HEK293 (cell line): ENCODE measurements at regions not wholly inside any gene's neighbourhood (a gene's known extent, or its start where the extent isn't known, plus 50 kb on each side); places are given as distances from the start of the nearest gene placed in this dataset.

ENCODE experiments used
- CTCF ChIA-PET: fragments of 350-600 bp; formaldehyde crosslinking; extraction: SDS; loops from one replicate; lab custom pipeline; 2021; ENCODE audit warnings: antibody characterized with exemption; lab: Yijun Ruan, JAX
- POLR2A ChIA-PET: fragments of 300-600 bp; formaldehyde crosslinking; extraction: SDS; loops from one replicate; lab custom pipeline; 2020; ENCODE audit warnings: antibody characterized with exemption, inconsistent platforms; lab: Yijun Ruan, JAX
- H3K27ac ChIP-seq: fragments of 200-500 bp; sonication (Bioruptor generic); 2 replicates; pipeline ENCODE4 v1.5.1; 2014; ENCODE audit warnings: low read depth, low read length, control low read depth, inconsistent platforms; ENCODE audit errors: extremely low read depth
- H3K36me3 ChIP-seq, 2 experiments: fragments of 200-500 bp in 1 of 2; sonication (Bioruptor generic) in 1 of 2; 1 replicate in 1 of 2; 2 replicates in 1 of 2; pipeline ENCODE4 v1.5.1; 2014 to 2017; ENCODE audit warnings: inconsistent platforms in 2 of 2, low read length in 2 of 2; ENCODE audit not compliant: control insufficient read depth in 2 of 2, insufficient read depth in 1 of 2
- H3K4me1 ChIP-seq: fragments of 200-500 bp; sonication (Bioruptor generic); 2 replicates; pipeline ENCODE4 v1.5.1; 2014; ENCODE audit warnings: mild to moderate bottlenecking, low read length, inconsistent platforms; ENCODE audit not compliant: control insufficient read depth, insufficient read depth
- H3K4me3 ChIP-seq: 2 replicates; pipeline ENCODE4 v1.5.1; 2011; ENCODE audit warnings: low read depth, mild to moderate bottlenecking, control low read depth, low read length, moderate library complexity
- H3K9me3 ChIP-seq: fragments of 200-500 bp; sonication (Bioruptor generic); 2 replicates; pipeline ENCODE4 v1.5.1; 2014; ENCODE audit warnings: low read depth, low read length, inconsistent platforms; ENCODE audit not compliant: control insufficient read depth, insufficient read depth
- EGR2 ChIP-seq: fragments of 450-650 bp; formaldehyde crosslinking; IDR thresholded peaks from 2 replicates; pipeline ENCODE4 v1.5.1; 2016; ENCODE audit warnings: low read depth, missing biosample characterization, missing genetic modification characterization
- FEZF1 ChIP-seq: fragments of 450-650 bp; formaldehyde crosslinking; IDR thresholded peaks from 2 replicates; pipeline ENCODE4 v1.5.1; 2016; ENCODE audit warnings: missing biosample characterization, missing genetic modification characterization
- REST ChIP-seq: fragments of 450-650 bp; formaldehyde crosslinking; IDR thresholded peaks from 2 replicates; pipeline ENCODE4 v1.5.1; 2016; ENCODE audit warnings: missing biosample characterization, missing genetic modification characterization
- WT1 ChIP-seq: fragments of 450-650 bp; formaldehyde crosslinking; IDR thresholded peaks from 2 replicates; pipeline ENCODE4 v1.5.1; 2016; ENCODE audit warnings: missing biosample characterization, missing genetic modification characterization
- ZBTB11 ChIP-seq: fragments of 450-650 bp; formaldehyde crosslinking; conservative IDR thresholded peaks from 2 replicates; pipeline ENCODE4 v1.5.1; 2016; ENCODE audit warnings: low read depth, missing biosample characterization, missing genetic modification characterization
- ZNF121 ChIP-seq: fragments of 450-650 bp; formaldehyde crosslinking; IDR thresholded peaks from 2 replicates; pipeline ENCODE4 v1.5.1; 2016; ENCODE audit warnings: missing biosample characterization, missing genetic modification characterization
- ZNF132 ChIP-seq: fragments of 450-650 bp; formaldehyde crosslinking; IDR thresholded peaks from 2 replicates; pipeline ENCODE4 v1.5.1; 2017; ENCODE audit warnings: missing biosample characterization, missing genetic modification characterization, borderline replicate concordance
- ZNF16 ChIP-seq: fragments of 450-650 bp; formaldehyde crosslinking; IDR thresholded peaks from 2 replicates; pipeline ENCODE4 v1.5.1; 2016; ENCODE audit warnings: low read depth, missing biosample characterization, missing genetic modification characterization
- ZNF169 ChIP-seq: fragments of 450-650 bp; formaldehyde crosslinking; IDR thresholded peaks from 2 replicates; pipeline ENCODE4 v1.5.1; 2016; ENCODE audit warnings: missing biosample characterization, missing genetic modification characterization
- ZNF174 ChIP-seq: fragments of 450-650 bp; formaldehyde crosslinking; IDR thresholded peaks from 2 replicates; pipeline ENCODE4 v1.5.0; 2017; ENCODE audit warnings: missing biosample characterization, mild to moderate bottlenecking, missing genetic modification characterization
- ZNF26 ChIP-seq: fragments of 450-650 bp; formaldehyde crosslinking; IDR thresholded peaks from 2 replicates; pipeline ENCODE4 v1.5.1; 2016; ENCODE audit warnings: missing biosample characterization, missing genetic modification characterization
- ZNF354C ChIP-seq: fragments of 450-650 bp; formaldehyde crosslinking; IDR thresholded peaks from 2 replicates; pipeline ENCODE4 v1.5.1; 2016; ENCODE audit warnings: missing biosample characterization, missing genetic modification characterization, low read depth, borderline replicate concordance
- ZNF513 ChIP-seq: fragments of 450-650 bp; IDR thresholded peaks from 2 replicates; pipeline ENCODE4 v1.5.1; 2018; ENCODE audit warnings: missing biosample characterization, missing genetic modification characterization
- ZNF558 ChIP-seq: fragments of 450-650 bp; formaldehyde crosslinking; IDR thresholded peaks from 2 replicates; pipeline ENCODE4 v1.5.1; 2016; ENCODE audit warnings: missing biosample characterization, missing genetic modification characterization
- ZNF596 ChIP-seq: fragments of 450-650 bp; IDR thresholded peaks from 2 replicates; pipeline ENCODE4 v1.5.0; 2018; ENCODE audit warnings: missing biosample characterization, mild to moderate bottlenecking, missing genetic modification characterization, moderate library complexity
- ZNF629 ChIP-seq: fragments of 450-650 bp; formaldehyde crosslinking; IDR thresholded peaks from 2 replicates; pipeline ENCODE4 v1.5.1; 2017; ENCODE audit warnings: missing biosample characterization, missing genetic modification characterization
- ZNF660 ChIP-seq: fragments of 450-650 bp; IDR thresholded peaks from 2 replicates; pipeline ENCODE4 v1.5.1; 2018; ENCODE audit warnings: missing biosample characterization, mild to moderate bottlenecking, missing genetic modification characterization
- ZNF670 ChIP-seq: fragments of 450-650 bp; formaldehyde crosslinking; IDR thresholded peaks from 2 replicates; pipeline ENCODE4 v1.5.1; 2016; ENCODE audit warnings: missing biosample characterization, missing genetic modification characterization, low read depth
- ZNF747 ChIP-seq: fragments of 450-650 bp; formaldehyde crosslinking; IDR thresholded peaks from 2 replicates; pipeline ENCODE4 v1.5.1; 2016; ENCODE audit warnings: missing biosample characterization, missing genetic modification characterization
- ZNF792 ChIP-seq: fragments of 450-650 bp; formaldehyde crosslinking; IDR thresholded peaks from 2 replicates; pipeline ENCODE4 v1.5.1; 2016; ENCODE audit warnings: missing biosample characterization, missing genetic modification characterization
- ZSCAN18 ChIP-seq: fragments of 450-650 bp; formaldehyde crosslinking; IDR thresholded peaks from 2 replicates; pipeline ENCODE4 v1.5.1; 2016; ENCODE audit warnings: missing biosample characterization, missing genetic modification characterization

- TF ChIP-seq WT1 (tag by site-specific recombination) (no peak), FEZF1 (tag by site-specific recombination) (no peak), ZNF660 (tag by site-specific recombination) (no peak), ZNF16 (no peak), ZNF747 (tag by site-specific recombination) (no peak), EGR2 (tag by site-specific recombination) (no peak), ZNF174 (tag by site-specific recombination) (no peak), ZNF670 (tag by site-specific recombination) (no peak), ZNF132 (tag by site-specific recombination) (no peak), ZNF629 (tag by site-specific recombination) (no peak)
Measured at GRCh38 chr4:18664171-18664570, 642.6 kb upstream of the LCORL start (continued).

GRCh38 chr4:18645351-18645750 is 623.8 kb upstream of the LCORL start:
- H3K9me3 ChIP-seq = no peaks in the 10 kb centered on the region
- TF ChIP-seq REST (no peak), ZNF121 (no peak), ZNF660 (tag by site-specific recombination) (no peak), ZNF169 (tag by site-specific recombination) (no peak), ZNF596 (no peak), ZNF558 (tag by site-specific recombination) (no peak), ZNF354C (tag by site-specific recombination) (no peak), ZBTB11 (tag by site-specific recombination) (no peak), ZSCAN18 (no peak), ZNF513 (tag by site-specific recombination) (no peak), ZNF792 (tag by site-specific recombination) (no peak), ZNF26 (tag by site-specific recombination) (no peak)
- H3K27ac ChIP-seq = no peak overlapping the region
- H3K4me1 ChIP-seq = no peaks in the 10 kb centered on the region
- ChIA-PET CTCF (no interaction called here), POLR2A (no interaction called here)
- H3K36me3 ChIP-seq = no peaks in the 10 kb centered on the region
- H3K4me3 ChIP-seq = no peak overlapping the region
